Activated CD4-positive, alpha-beta T cell treated with anti-CD3 and anti-CD28 coated beads, Interleukin-2, amount 50 U/mL, for 24 hours (primary cell): ENCODE measurements at regions not wholly inside any gene's neighbourhood (a gene's known extent, or its start where the extent isn't known, plus 50 kb on each side); places are given as distances from the start of the nearest gene placed in this dataset.
"Not testable (repeated sequence)": the region's sequence is repeated elsewhere in the genome, so short reads cannot be mapped to it uniquely, and the experiment has no call there.

Source experiments
- DNase-seq, 2 donors: peaks; one replicate each; pipeline ENCODE4 v3.0.0-alpha.2; 2020; ENCODE audit warnings: low read depth in 1 of 2, low spot score in 1 of 2

- DNase-seq = no peak
Observed at GRCh38 chrY:12358337-12358736, 342.7 kb upstream of the USP9Y start.

DNA sequence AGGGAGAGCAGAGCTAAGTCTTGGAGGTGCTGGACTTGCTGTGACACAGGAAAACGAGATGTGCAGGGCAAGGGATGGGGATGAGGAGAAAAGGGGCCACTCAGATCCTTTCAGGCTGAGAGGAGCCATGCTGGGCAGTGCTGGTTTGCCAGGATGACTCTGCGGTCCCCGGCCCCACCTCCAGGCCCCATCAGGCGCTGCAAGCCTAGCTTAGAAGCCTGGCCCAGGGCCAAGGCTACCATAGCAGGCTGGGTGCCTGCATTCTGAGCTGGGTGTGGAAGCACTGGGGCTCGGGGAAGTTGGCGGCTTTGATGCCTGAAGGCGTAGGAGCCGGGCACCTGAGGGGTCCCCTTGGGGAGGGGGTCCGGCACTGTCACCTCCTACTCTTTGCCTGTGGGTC, 341.2 kb upstream of the USP9Y start:
- no peak for DNase-seq

DNA sequence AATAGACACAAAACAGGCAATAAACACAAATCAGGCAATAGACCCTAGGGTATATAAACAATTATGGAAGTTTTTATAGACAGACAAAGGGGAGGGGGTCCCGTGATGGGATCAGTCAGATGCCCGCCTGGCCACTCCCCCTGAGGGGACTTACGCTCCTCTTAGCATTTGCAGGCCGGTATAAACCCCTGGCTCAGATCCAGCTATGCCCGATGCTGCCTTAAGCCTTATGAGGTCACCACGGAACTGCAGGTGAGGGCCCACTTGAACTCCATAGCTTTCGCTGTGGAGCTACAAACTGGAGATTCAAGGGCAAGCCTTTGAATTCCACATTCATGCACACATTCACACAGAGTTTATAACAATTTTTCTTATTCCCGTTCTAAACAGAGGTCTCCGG, 340.5 kb upstream of the USP9Y start:
- no peak for DNase-seq

DNA sequence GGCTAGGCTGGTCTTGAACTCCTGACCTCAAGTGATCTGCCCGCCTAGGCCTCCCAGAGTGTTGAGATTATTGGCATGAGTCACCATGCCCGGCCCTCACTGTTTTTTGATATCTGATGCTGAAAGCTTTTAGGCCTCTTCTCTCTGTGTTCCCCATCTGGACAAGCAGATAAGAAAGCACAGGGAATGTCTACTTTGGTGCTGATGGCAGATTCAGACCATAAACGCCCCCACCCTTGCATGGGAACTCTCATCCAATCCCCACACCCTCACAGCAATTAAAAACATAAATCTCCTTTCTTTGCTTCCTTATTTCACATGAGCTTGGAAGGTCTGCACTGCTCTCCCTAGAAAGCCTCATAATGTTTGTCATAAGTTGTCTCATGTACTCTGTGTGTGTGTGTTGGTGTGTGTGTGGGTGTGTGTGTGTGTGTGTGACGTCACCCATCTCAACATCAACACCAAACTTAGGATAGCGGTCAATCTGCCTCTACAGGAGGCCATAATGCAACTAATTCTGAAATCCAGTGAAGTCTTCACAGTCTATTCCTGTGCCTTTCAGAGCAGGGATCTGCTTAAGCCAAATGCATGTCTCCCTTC, 335.6 kb upstream of the USP9Y start:
- no peak for DNase-seq

DNA sequence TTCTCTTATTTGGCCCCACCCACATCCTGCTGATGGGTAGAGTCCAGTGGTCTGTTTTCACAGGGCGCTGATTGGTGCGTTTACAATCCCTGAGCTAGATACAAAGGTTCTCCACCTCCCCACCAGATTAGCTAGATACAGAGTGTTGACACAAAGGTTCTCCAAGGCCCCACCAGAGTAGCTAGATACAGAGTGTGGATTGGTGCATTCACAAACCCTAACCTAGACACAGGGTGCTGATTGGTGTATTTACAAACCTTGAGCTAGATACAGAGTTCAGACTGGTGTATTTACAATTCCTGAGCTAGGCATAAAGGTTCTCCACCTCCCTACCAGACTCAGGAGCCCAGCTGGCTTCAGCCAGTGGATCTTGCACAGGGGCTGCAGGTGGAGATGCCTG, 326.4 kb upstream of the USP9Y start:
- DNase-seq = not testable (repeated sequence)

DNA sequence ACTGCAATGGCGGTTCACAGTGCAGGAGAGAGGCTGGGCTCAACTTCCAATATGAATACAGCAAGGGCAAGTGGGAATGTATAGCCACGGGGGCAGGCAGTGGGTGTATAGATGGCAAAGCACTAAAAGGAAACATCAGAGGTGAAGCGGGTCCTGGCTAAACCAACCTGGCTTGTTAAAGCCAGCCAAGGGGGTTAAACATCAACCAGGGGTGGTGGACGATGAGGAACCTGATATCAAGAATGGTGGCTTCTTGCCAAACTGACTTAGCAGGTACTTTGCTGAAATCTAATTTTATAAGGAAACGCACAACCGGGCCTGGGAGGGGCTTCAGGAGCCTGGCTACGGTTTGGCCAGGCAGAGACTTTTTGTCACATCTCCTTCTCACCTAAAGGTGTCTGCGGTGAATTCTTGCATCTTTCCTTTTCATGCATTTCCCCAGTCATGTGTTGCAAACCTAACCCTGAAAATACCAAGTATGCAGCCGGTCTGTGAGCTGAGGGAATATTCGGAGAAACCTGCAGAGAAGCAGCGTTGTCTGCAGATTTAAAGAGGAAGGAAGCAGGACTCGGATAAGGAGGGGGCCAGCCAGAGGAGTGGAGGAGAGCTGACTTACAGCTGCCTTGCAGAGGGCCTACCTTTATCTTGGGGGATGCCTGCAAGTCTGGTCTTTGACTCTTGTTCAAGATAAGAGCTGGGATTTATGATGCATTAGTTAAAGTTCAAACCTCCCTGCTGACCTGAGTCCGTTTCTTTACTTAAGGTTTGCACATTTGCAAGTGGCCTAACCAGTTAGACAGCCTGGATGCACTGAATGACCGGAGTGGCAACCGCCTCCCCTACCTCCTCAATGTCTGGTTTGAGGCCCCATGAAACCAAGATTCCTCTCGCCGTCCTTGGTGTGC, 309.1 kb upstream of the USP9Y start:
- not testable (repeated sequence) for DNase-seq

DNA sequence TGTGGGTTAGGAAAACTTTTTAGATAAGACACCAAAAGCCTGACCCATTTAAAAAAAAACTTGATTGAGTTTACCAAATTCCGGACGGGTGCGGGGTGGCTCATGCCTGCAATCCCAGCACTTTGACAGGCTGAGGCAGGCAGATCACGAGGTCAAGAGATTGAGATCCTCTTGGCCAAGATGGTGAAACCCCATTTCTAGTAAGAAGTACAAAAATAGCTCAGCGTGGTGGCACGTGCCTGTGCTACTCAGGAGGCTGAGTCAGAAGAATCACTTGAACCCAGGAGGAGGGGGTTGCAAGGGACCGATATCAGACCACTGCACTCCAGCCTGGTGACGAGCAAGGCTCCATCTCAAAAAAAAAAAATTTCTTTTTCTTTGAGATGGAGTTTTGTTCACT, 307.8 kb upstream of the USP9Y start:
- no peak for DNase-seq

DNA sequence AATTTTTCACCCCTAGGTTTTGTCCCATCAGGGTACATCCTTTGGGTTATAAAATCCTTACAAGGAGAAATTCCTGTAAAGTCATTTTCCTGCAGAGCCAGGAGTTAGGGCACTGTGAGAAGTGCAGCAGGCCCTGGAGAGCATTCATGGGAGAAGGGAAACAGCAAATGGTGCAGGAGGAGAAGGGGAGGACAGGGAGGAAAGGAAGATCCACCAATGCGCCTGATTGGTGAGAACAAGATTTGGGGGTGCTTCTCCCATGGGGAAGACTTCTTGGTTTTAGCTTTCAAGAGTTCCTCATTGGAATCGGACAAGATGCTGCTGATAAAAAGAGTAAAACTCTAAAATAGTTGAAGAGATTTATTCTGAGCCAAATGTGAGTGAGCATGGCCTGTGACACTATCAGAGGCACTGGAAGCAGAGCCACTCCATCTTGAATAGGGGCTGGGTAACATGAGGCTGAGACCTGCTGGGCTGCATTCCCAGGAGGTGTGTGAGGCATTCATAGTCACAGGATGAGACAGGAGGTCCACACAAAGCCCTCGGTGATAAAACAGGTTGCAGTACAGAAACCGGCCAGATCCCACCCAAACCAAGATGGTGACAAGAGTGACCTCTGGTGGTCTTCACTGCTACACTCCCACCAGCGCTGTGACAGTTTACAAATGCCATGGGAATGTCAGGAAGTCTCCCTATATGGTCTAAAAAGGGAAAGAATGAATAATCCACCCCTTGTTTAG, 305.5 kb upstream of the USP9Y start:
- not testable (repeated sequence) for DNase-seq

GRCh38 chrY:12403916-12404315, 297.1 kb upstream of the USP9Y start:
- DNase-seq = no peak

DNA sequence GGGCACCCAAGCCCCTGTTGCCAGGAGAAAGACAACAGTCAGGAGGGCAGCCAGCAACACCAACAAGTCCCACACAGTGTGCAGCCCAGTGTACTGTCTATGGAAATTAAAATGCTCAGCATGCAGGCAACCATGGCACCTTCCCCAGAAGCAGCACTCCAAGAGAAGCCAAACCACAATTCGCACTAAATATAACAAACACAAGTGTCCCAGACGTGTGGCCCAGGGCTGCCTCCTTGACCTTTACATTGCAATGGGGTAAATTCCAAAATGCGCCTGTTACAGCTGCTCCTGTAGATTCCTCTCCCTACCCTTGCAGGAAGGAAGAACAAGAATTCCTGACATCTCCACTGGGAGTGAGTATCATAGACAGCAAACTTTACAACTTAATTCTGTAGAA, 292.8 kb upstream of the USP9Y start:
- no peak for DNase-seq

DNA sequence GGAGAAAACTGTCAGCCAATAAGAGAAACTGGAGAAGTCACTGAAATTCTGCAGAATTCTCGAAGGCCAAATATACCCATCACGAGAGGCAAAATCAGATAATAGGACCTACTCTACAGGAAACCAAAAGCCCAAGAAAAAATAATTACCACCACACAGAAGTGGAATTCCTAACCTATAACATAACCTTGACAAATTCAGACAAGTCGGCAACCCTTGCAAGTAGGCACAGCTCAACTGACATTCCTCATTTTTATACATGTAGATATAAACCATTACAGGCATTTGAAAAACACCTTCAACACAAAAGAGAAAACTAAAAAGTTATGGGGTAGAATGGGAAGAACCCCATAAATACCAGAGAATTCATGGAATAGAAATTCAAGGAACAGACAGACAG, 290.3 kb upstream of the USP9Y start:
- DNase-seq = no peak

- no peak for DNase-seq
Observed at GRCh38 chrY:12421072-12421787, 279.8 kb upstream of the USP9Y start.

- no peak for DNase-seq
Observed at GRCh38 chrY:12421788-12422124, 279.3 kb upstream of the USP9Y start.

GRCh38 chrY:12422536-12422935, 278.5 kb upstream of the USP9Y start:
- no peak for DNase-seq

GRCh38 chrY:12423416-12424252, 277.4 kb upstream of the USP9Y start:
- no peak for DNase-seq

DNA sequence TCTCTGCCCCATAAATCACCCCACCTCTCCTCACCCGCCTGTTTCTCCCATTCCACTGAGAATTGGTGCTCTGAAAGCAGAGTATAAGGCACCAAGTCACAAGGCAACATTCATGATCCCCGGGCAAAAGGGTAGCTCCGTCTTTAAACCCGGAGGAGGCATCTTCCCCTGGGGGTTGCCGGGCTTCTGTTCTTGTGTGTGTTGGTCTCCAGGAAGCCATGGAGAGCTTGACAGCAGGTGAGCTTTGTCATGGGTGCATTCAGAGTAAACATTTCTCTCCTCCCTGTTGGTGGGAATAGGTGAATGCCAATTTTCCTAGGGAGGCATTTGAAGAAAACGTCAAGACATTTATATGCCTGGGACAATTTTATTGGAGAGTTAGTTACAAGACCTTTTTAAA, 275.5 kb upstream of the USP9Y start:
- DNase-seq = no peak

- DNase-seq = no peak
Observed at GRCh38 chrY:12427361-12427760, 273.7 kb upstream of the USP9Y start.

DNA sequence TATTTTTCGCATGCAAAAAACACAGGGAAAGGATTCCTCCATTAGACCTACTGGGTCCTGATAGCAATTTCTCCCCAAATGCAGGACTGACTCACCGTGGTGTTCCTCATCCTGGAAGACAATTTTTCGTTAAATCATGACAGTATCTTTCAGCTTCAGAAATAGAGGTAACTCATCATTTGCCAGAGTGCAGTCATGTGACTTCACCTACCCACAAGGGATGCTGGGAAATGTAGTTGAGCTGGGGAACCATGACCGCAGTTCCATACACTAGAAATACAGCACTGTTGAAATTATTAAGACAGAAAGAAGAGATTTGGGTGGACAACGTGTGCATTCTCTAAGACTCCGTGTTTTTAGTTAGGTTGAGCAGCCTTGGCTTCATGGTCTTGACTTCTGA, 269.5 kb upstream of the USP9Y start:
- no peak for DNase-seq

DNA sequence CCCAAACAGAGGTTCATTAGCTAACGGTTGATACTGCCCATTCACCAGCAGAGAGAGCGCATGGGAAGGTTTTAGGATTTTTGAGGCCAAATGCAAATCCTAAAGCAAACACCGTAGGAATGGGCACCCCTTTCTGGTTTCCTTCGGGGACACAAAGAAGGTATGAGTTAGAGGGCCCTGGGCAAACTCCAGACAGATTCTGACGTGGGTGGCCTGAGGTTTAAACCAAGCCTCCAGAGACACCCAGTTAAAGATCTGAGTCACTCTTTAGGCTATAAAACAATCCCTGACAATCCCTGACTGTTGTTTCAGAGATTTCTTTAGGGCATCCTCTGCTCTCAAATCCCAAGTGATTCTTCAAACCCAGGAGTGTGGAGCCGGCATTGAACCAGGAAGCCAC, 262.2 kb upstream of the USP9Y start:
- DNase-seq = not testable (repeated sequence)

DNA sequence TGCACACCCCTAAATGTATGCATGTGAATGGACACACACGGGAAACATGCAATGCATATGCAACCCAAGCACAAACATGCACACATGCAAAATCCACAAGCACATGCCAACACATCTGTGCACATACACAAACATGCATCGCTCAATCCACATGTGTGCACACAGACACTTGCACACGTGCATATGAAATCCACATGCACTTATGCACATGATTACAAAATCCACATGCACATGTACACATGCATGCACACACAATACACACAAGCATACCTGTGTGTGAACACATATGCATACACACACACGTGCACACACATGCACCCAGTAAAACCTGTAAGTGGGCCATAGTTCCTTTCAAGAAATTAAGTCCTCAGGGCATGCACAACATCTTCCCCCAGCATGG, 256.8 kb upstream of the USP9Y start:
- DNase-seq = no peak
